Calu3 (cell line): ENCODE measurements at regions not wholly inside any gene's neighbourhood (a gene's known extent, or its start where the extent isn't known, plus 50 kb on each side); places are given as distances from the start of the nearest gene placed in this dataset.

Experiments
- BruUV-seq: library from RNA; stranded (reverse); fragments of 400-500 nt; replicated peaks from 2 replicates; lab custom pipeline; 2021; lab: Mats Ljungman, UMichigan
- CTCF ChIA-PET: fragments of 300-600 bp; sonication (Branson Sonifier 250); formaldehyde crosslinking; loops from one replicate; lab custom pipeline; 2022; ENCODE audit warnings: antibody characterized with exemption; lab: Charles Lee
- DNase-seq: peaks from one replicate; pipeline ENCODE4 v3.0.0; 2022
- H3K27ac Mint-ChIP-seq: one replicate; pipeline ENCODE4 v1.8.0; 2022; ENCODE audit warnings: mixed read lengths; ENCODE audit not compliant: unreplicated experiment
- H3K27me3 Mint-ChIP-seq: one replicate; pipeline ENCODE4 v1.8.0; 2022; ENCODE audit warnings: mixed read lengths; ENCODE audit not compliant: unreplicated experiment
- H3K36me3 Mint-ChIP-seq: one replicate; pipeline ENCODE4 v1.8.0; 2022; ENCODE audit warnings: mild to moderate bottlenecking, moderate library complexity, mixed read lengths; ENCODE audit not compliant: insufficient read depth, unreplicated experiment
- H3K4me1 Mint-ChIP-seq: one replicate; pipeline ENCODE4 v1.8.0; 2022; ENCODE audit warnings: mild to moderate bottlenecking, low read depth, mixed read lengths; ENCODE audit not compliant: unreplicated experiment
- H3K4me3 Mint-ChIP-seq: one replicate; pipeline ENCODE4 v1.8.0; 2022; ENCODE audit warnings: mild to moderate bottlenecking, low read depth, moderate library complexity, mixed read lengths; ENCODE audit not compliant: unreplicated experiment
- H3K9me3 Mint-ChIP-seq: one replicate; pipeline ENCODE4 v1.8.0; 2022; ENCODE audit warnings: low read depth, mixed read lengths; ENCODE audit not compliant: unreplicated experiment
- CTCF ChIP-seq: fragments of 200-600 bp; IDR thresholded peaks from one replicate; pipeline ENCODE4 v1.8.0; 2022; ENCODE audit warnings: antibody characterized with exemption; ENCODE audit not compliant: unreplicated experiment
- intact Hi-C: fragments of 100-400 bp; cut with micrococcal nuclease; formaldehyde crosslinking; loops from one replicate; pipeline ENCODE4 v1.10.0; 2022; ENCODE audit not compliant: unreplicated experiment

GRCh38 chr6:140486450-140487361 is 1112.3 kb upstream of the CITED2 start:
- no peaks in the 10 kb centered on the region for H3K36me3 Mint-ChIP-seq
- H3K9me3 Mint-ChIP-seq: peaks cover 3% of the 10 kb centered on the region
- no TSS peak for BruUV-seq
- CTCF ChIA-PET: no interaction called here
- H3K4me3 Mint-ChIP-seq: no peak overlapping the region
- no peak for TF ChIP-seq CTCF
- H3K27me3 Mint-ChIP-seq: no peaks in the 10 kb centered on the region
- intact Hi-C loops: loop anchor here (10.0 kb wide), 1 partner anchor 428 kb away; no protein-coding TSS in a partner anchor
- H3K27ac Mint-ChIP-seq: peak overlapping the region; percentile 33
- DNase-seq: no peak
- H3K4me1 Mint-ChIP-seq: peaks cover 24% of the 10 kb centered on the region

GRCh38 chr6:140485740-140486449 is 1111.4 kb upstream of the CITED2 start:
- Mint-ChIP-seq H3K9me3 (peaks cover 3% of the 10 kb centered on the region), H3K4me1 (peaks cover 24% of the 10 kb centered on the region), H3K27me3 (no peaks in the 10 kb centered on the region), H3K4me3 (no peak overlapping the region), H3K36me3 (no peaks in the 10 kb centered on the region), H3K27ac (peak overlapping the region; percentile 33)
- intact Hi-C loops: loop anchor here (10.0 kb wide), 1 partner anchor 429 kb away; no protein-coding TSS in a partner anchor
- BruUV-seq: no TSS peak
- TF ChIP-seq CTCF: no peak
- peak; percentile 21 for DNase-seq
- CTCF ChIA-PET: no interaction called here

- intact Hi-C loops: loop anchor here (10.0 kb wide), 1 partner anchor 434 kb away; no protein-coding TSS in a partner anchor
- CTCF ChIA-PET: no interaction called here
- TF ChIP-seq CTCF: no peak
- H3K9me3 Mint-ChIP-seq: no peaks in the 10 kb centered on the region
- H3K4me1 Mint-ChIP-seq: peaks cover 12% of the 10 kb centered on the region
- no peak overlapping the region for H3K4me3 Mint-ChIP-seq
- DNase-seq: no peak
- H3K27me3 Mint-ChIP-seq: no peaks in the 10 kb centered on the region
- no TSS peak for BruUV-seq
- no peaks in the 10 kb centered on the region for H3K36me3 Mint-ChIP-seq
- no peak overlapping the region for H3K27ac Mint-ChIP-seq
Measured at GRCh38 chr6:140480852-140481251, 1106.4 kb upstream of the CITED2 start.

- no TSS peak for BruUV-seq
- CTCF ChIA-PET: no interaction called here
- no peak overlapping the region for H3K27ac Mint-ChIP-seq
- H3K4me1 Mint-ChIP-seq: no peaks in the 10 kb centered on the region
- H3K9me3 Mint-ChIP-seq: peaks cover 2% of the 10 kb centered on the region
- TF ChIP-seq CTCF: no peak
- H3K36me3 Mint-ChIP-seq: no peaks in the 10 kb centered on the region
- intact Hi-C loops: no loop called here
- no peaks in the 10 kb centered on the region for H3K27me3 Mint-ChIP-seq
- no peak overlapping the region for H3K4me3 Mint-ChIP-seq
- no peak for DNase-seq
Measured at GRCh38 chr6:140478631-140479030, 1104.2 kb upstream of the CITED2 start.
